ENCODE measurements at regions not wholly inside any gene's neighbourhood (a gene's known extent, or its start where the extent isn't known, plus 50 kb on each side); places are given as distances from the start of the nearest gene placed in this dataset.

- DNase-seq (ENCODE audit: low read depth), result no peak
Measured at GRCh38 chr11:80519596-80520506, 1079.0 kb upstream of the TENM4 start.

GRCh38 chr11:80517701-80518100 is 1076.9 kb upstream of the TENM4 start:
- DNase-seq (ENCODE audit: low read depth), result no peak

GRCh38 chr11:80515097-80515496 is 1074.3 kb upstream of the TENM4 start:
- no peak for DNase-seq (ENCODE audit: low read depth)

GRCh38 chr11:80512491-80512890 is 1071.7 kb upstream of the TENM4 start:
- no peak for DNase-seq (ENCODE audit: low read depth)

- no peak for DNase-seq (ENCODE audit: low read depth)
Measured at GRCh38 chr11:80505771-80506170, 1064.9 kb upstream of the TENM4 start.

GRCh38 chr11:80503990-80504389 is 1063.2 kb upstream of the TENM4 start:
- no peak for DNase-seq (ENCODE audit: low read depth)

GRCh38 chr11:80502511-80502910 is 1061.7 kb upstream of the TENM4 start:
- no peak for DNase-seq (ENCODE audit: low read depth)

- DNase-seq (ENCODE audit: low read depth), result no peak
Measured at GRCh38 chr11:80495116-80495515, 1054.3 kb upstream of the TENM4 start.

- no peak for DNase-seq (ENCODE audit: low read depth)
Measured at GRCh38 chr11:80487952-80488351, 1047.1 kb upstream of the TENM4 start.

GRCh38 chr11:80486678-80487077 is 1045.8 kb upstream of the TENM4 start:
- DNase-seq (ENCODE audit: low read depth), result no peak

- DNase-seq (ENCODE audit: low read depth), result no peak
Measured at GRCh38 chr11:80477178-80477577, 1036.3 kb upstream of the TENM4 start.

- no peak for DNase-seq (ENCODE audit: low read depth)
Measured at GRCh38 chr11:80473562-80473961, 1032.7 kb upstream of the TENM4 start.

- DNase-seq (ENCODE audit: low read depth), result no peak
Measured at GRCh38 chr11:80469871-80470270, 1029.0 kb upstream of the TENM4 start.

GRCh38 chr11:80466570-80466969 is 1025.7 kb upstream of the TENM4 start:
- no peak for DNase-seq (ENCODE audit: low read depth)

- no peak for DNase-seq (ENCODE audit: low read depth)
Measured at GRCh38 chr11:80462211-80462610, 1021.4 kb upstream of the TENM4 start.

- DNase-seq (ENCODE audit: low read depth), result no peak
Measured at GRCh38 chr11:80458376-80458775, 1017.5 kb upstream of the TENM4 start.

GRCh38 chr11:80457823-80458222 is 1017.0 kb upstream of the TENM4 start:
- DNase-seq (ENCODE audit: low read depth), result no peak

- DNase-seq (ENCODE audit: low read depth), result no peak
Measured at GRCh38 chr11:80455818-80456217, 1015.0 kb upstream of the TENM4 start.

- DNase-seq (ENCODE audit: low read depth), result no peak
Measured at GRCh38 chr11:80451105-80451504, 1010.3 kb upstream of the TENM4 start.

GRCh38 chr11:80448709-80449108 is 1007.9 kb upstream of the TENM4 start:
- DNase-seq (ENCODE audit: low read depth), result no peak

GRCh38 chr11:80443177-80443576 is 1002.3 kb upstream of the TENM4 start:
- no peak for DNase-seq (ENCODE audit: low read depth)

GRCh38 chr11:80441821-80442220 is 1001.0 kb upstream of the TENM4 start:
- no peak for DNase-seq (ENCODE audit: low read depth)

- DNase-seq (ENCODE audit: low read depth), result no peak
Measured at GRCh38 chr11:80440835-80441234, 1000.0 kb upstream of the TENM4 start.

- DNase-seq (ENCODE audit: low read depth), result no peak
Measured at GRCh38 chr11:80436547-80436946, 995.7 kb upstream of the TENM4 start.
